Testis (tissue), 2 donors: ENCODE measurements at regions not wholly inside any gene's neighbourhood (a gene's known extent, or its start where the extent isn't known, plus 50 kb on each side); places are given as distances from the start of the nearest gene placed in this dataset.

ENCODE experiments used
- DNase-seq: peaks from one replicate; pipeline ENCODE4 v3.0.0-alpha.2; 2019
- H3K27ac ChIP-seq, 2 donors: fragments of 200-600 bp; sonication (generic); one replicate each; pipeline ENCODE4 v1.5.1; 2019
- H3K27me3 ChIP-seq: fragments of 200-600 bp; sonication (generic); one replicate; pipeline ENCODE4 v1.5.1; 2019
- H3K36me3 ChIP-seq: fragments of 200-600 bp; sonication (generic); one replicate; pipeline ENCODE4 v1.5.1; 2017; ENCODE audit warnings: low read depth; ENCODE audit errors: missing control alignments
- H3K4me1 ChIP-seq: fragments of 200-600 bp; sonication (generic); one replicate; pipeline ENCODE4 v1.5.1; 2019
- H3K4me3 ChIP-seq, 2 donors: fragments of 200-600 bp; sonication (generic); one replicate each; pipeline ENCODE4 v1.5.1; 2017 to 2019
- H3K9me3 ChIP-seq: fragments of 200-600 bp; sonication (generic); one replicate; pipeline ENCODE4 v1.5.1; 2017
- CTCF ChIP-seq, 3 experiments: fragments of 450-650 bp in 2 of 3; fragments of 200-600 bp in 1 of 3; sonication (generic) in 1 of 3; IDR thresholded peaks; one replicate each; pipeline ENCODE4 v1.5.1; 2016 to 2019; ENCODE audit warnings: antibody characterized with exemption in 3 of 3, mild to moderate bottlenecking in 2 of 3, moderate library complexity in 1 of 3
- POLR2A ChIP-seq: fragments of 450-650 bp; IDR thresholded peaks from one replicate; pipeline ENCODE4 v1.6.1; 2017; ENCODE audit warnings: antibody characterized with exemption, mild to moderate bottlenecking, moderate library complexity
- WGBS, 2 donors: methylation state at CpG; one replicate each; pipeline ENCODE4 v1.1.5; 2018; 5-methylcytosine and 5-hydroxymethylcytosine counted together
- intact Hi-C: fragments of 100-400 bp; cut with DNase I; formaldehyde crosslinking; loops from one replicate; pipeline ENCODE4 v1.15.1; 2023; ENCODE audit warnings: low total_unique reads

GRCh38 chr15:62803856-62804400 is 238.6 kb upstream of the TPM1 start:
- no peaks in the 10 kb centered on the region for H3K27me3 ChIP-seq
- H3K9me3 ChIP-seq, result no peaks in the 10 kb centered on the region
- intact Hi-C loops, result no loop called here
- TF ChIP-seq CTCF (IDR thresholded peaks at IDR 0.05), result no peak
- TF ChIP-seq POLR2A, result no peak
- no peak overlapping the region for H3K27ac ChIP-seq
- 93 to 98% methylated on average over 5 of the region's 5 CpGs for WGBS, 2 donors
- no peaks in the 10 kb centered on the region for H3K36me3 ChIP-seq
- no peak for DNase-seq
- no peak overlapping the region for H3K4me3 ChIP-seq
- H3K4me1 ChIP-seq, result no peaks in the 10 kb centered on the region

GRCh38 chr15:62805502-62805901 is 237.0 kb upstream of the TPM1 start:
- no peak overlapping the region for H3K4me3 ChIP-seq
- TF ChIP-seq CTCF (IDR thresholded peaks at IDR 0.05), result no peak
- no peak for TF ChIP-seq POLR2A
- no peaks in the 10 kb centered on the region for H3K9me3 ChIP-seq
- 95 to 96% methylated on average over 9 of the region's 9 CpGs for WGBS, 2 donors
- H3K36me3 ChIP-seq, result no peaks in the 10 kb centered on the region
- intact Hi-C loops, result no loop called here
- no peaks in the 10 kb centered on the region for H3K4me1 ChIP-seq
- no peak overlapping the region for H3K27ac ChIP-seq
- DNase-seq, result no peak
- no peaks in the 10 kb centered on the region for H3K27me3 ChIP-seq

DNA sequence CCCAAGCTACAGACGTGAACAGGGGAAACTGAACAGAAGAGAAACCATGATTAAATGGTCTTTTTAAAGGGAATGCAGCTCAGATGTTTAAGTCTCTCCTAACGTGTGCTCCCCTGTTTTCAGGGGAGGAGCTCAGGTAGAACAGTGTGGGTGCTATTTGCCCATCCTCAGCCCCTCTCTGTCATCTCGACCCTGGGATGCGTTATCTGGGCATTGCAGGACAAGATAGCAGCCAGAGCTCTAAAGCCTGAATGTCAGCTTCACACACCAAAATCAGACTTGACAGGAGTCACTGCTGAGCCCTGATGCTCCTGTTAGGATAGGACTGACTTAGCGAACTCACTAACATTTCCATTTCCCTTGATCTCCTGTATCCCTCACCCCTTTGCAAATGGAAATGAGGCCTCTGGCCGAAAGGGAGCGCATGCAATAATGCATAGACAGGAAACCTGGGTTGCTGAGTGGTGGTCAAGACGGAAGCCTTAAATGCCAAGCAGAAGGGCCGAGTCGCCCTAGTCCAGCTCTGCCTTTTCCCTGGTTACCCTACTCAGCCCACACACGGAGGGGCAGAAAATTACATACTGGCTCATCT is 234.9 kb upstream of the TPM1 start:
- Histone ChIP-seq H3K27me3 (no peaks in the 10 kb centered on the region), H3K9me3 (no peaks in the 10 kb centered on the region), H3K36me3 (no peaks in the 10 kb centered on the region), H3K4me3 (no peak overlapping the region), H3K4me1 (no peaks in the 10 kb centered on the region), H3K27ac (no peak overlapping the region)
- 87 to 90% methylated on average over 11 of the region's 11 CpGs for WGBS, 2 donors
- TF ChIP-seq POLR2A, result no peak
- no peak for TF ChIP-seq CTCF (IDR thresholded peaks at IDR 0.05)
- DNase-seq, result no peak
- intact Hi-C loops, result no loop called here

DNA sequence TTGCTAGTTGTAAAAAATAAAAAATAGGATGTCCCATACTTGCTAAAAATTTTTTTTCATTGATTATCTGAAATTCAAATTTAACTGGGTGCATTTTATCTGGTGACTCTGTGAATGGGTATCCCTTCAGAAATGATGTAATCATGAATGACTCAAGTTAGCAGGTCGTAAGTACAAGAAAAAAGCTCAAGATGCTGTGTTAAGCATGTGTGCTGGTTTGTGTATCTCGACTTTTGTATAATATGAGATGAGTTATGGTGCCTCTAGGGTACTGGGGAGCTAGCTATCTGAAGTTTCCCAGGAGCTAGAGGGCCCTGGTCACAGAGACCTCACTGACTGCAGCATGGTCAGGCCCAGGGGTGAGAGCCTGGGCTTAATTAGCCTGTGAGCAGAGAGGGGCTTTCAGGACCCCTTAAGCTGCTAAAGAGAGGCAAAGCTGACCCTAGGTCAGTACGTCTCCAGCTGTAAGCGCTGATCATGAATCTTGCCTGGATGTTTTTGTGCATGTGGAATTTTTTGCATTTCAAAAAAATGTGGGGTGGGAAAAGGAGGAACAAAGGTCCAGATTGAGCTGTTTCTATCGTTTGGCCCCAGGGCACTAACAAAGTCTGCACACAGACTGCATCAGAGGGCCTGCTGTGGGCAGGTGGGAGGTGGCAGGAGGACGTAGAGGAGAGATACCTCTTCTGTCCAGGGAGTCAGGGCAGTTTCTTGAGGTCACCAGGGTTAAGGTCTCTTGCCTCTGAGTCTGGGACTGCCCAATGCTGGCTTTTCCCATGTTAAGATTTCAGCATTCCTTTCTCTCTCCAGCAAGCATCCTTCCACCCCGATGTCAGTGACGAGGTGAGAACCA is 233.2 kb upstream of the TPM1 start:
- Histone ChIP-seq H3K36me3 (no peaks in the 10 kb centered on the region), H3K27me3 (no peaks in the 10 kb centered on the region), H3K9me3 (no peaks in the 10 kb centered on the region), H3K27ac (no peak overlapping the region), H3K4me1 (no peaks in the 10 kb centered on the region), H3K4me3 (no peak overlapping the region)
- no peak for TF ChIP-seq POLR2A
- no peak for TF ChIP-seq CTCF (IDR thresholded peaks at IDR 0.05)
- 68 to 73% methylated on average over 8 of the region's 8 CpGs for WGBS, 2 donors
- DNase-seq, result no peak
- intact Hi-C loops, result no loop called here

DNA sequence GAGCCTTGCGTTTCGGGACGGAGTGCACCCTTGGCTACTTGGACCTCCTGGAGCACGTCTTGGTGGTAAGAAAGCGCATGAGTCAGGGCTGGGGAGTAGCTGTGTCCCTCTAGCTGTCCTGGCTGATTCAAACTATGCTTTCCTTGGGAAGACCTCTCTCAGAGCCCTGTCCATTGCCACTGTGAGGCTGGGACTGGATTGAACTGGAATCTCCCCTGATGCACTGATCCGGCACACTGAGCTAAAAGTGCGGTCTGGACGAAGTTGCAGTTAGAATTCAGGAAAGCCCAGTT is 232.6 kb upstream of the TPM1 start:
- Histone ChIP-seq H3K4me1 (no peaks in the 10 kb centered on the region), H3K27ac (no peak overlapping the region), H3K9me3 (no peaks in the 10 kb centered on the region), H3K27me3 (no peaks in the 10 kb centered on the region), H3K4me3 (no peak overlapping the region), H3K36me3 (no peaks in the 10 kb centered on the region)
- no peak for TF ChIP-seq POLR2A
- no peak for TF ChIP-seq CTCF (IDR thresholded peaks at IDR 0.05)
- no peak for DNase-seq
- intact Hi-C loops, result no loop called here
- 94 to 95% methylated on average over 8 of the region's 8 CpGs for WGBS, 2 donors
